Neural cell (in vitro differentiated cells): ENCODE measurements at regions not wholly inside any gene's neighbourhood (a gene's known extent, or its start where the extent isn't known, plus 50 kb on each side); places are given as distances from the start of the nearest gene placed in this dataset.

ENCODE experiments used
- H2AFZ ChIP-seq: fragments of 200-600, 300-800 bp; sonication (generic), shearing (Covaris generic); 2 replicates; pipeline ENCODE4 v1.6.0; 2014; ENCODE audit warnings: low read depth, mild to moderate bottlenecking, antibody characterized with exemption, low read length, moderate library complexity
- H3F3A ChIP-seq: fragments of 200-600 bp; shearing (Covaris generic); 2 replicates; pipeline ENCODE4 v1.6.1; 2016; ENCODE audit warnings: mild to moderate bottlenecking, moderate library complexity, mixed read lengths, antibody characterized with exemption, low read length; ENCODE audit not compliant: insufficient read depth, poor library complexity, severe bottlenecking
- H3K27ac ChIP-seq: fragments of 200-600, 300-800 bp; sonication (generic), shearing (Covaris generic); 2 replicates; pipeline ENCODE4 v1.5.1; 2014; ENCODE audit warnings: mild to moderate bottlenecking, low read length, moderate library complexity
- H3K27me3 ChIP-seq: fragments of 300-800, 200-600 bp; sonication (generic), shearing (Covaris generic); 2 replicates; pipeline ENCODE4 v1.6.0; 2014; ENCODE audit warnings: mild to moderate bottlenecking, low read depth, low read length, moderate library complexity; ENCODE audit not compliant: insufficient read depth
- H3K36me3 ChIP-seq: fragments of 300-800, 200-600 bp; sonication (generic), shearing (Covaris generic); 2 replicates; pipeline ENCODE4 v1.5.1; 2014; ENCODE audit warnings: mild to moderate bottlenecking, antibody characterized with exemption, low read length, moderate library complexity; ENCODE audit not compliant: insufficient read depth
- H3K4me2 ChIP-seq: fragments of 300-800, 200-600 bp; sonication (generic), shearing (Covaris generic); 2 replicates; pipeline ENCODE4 v1.6.0; 2014; ENCODE audit warnings: mild to moderate bottlenecking, low read length
- H3K4me3 ChIP-seq: fragments of 300-800, 200-600 bp; sonication (generic), shearing (Covaris generic); 2 replicates; pipeline ENCODE4 v1.5.1; 2014; ENCODE audit warnings: mild to moderate bottlenecking, low read length, moderate library complexity
- H3K79me2 ChIP-seq: fragments of 200-600 bp; shearing (Covaris generic); replicated peaks from 2 replicates; pipeline ENCODE4 v1.6.0; 2014; ENCODE audit warnings: mild to moderate bottlenecking, low read length, moderate library complexity; ENCODE audit not compliant: insufficient read depth
- H3K9ac ChIP-seq: fragments of 300-800, 200-600 bp; sonication (generic), shearing (Covaris generic); 2 replicates; pipeline ENCODE4 v1.6.1; 2016; ENCODE audit warnings: mild to moderate bottlenecking, low read length, mixed read lengths
- H3K9me2 ChIP-seq: fragments of 200-600 bp; shearing (Covaris generic); 2 replicates; pipeline ENCODE4 v1.6.1; 2016; ENCODE audit warnings: mild to moderate bottlenecking, low read length, mixed read lengths; ENCODE audit not compliant: insufficient read depth
- H3K9me3 ChIP-seq: fragments of 200-600, 300-800 bp; sonication (generic), shearing (Covaris generic); 2 replicates; pipeline ENCODE4 v1.6.1; 2016; ENCODE audit warnings: mild to moderate bottlenecking, mixed run types, low read length, moderate library complexity, mixed read lengths
- H4K20me1 ChIP-seq: fragments of 200-600 bp; shearing (Covaris generic); 2 replicates; pipeline ENCODE4 v1.6.1; 2016; ENCODE audit warnings: mild to moderate bottlenecking, mixed run types; ENCODE audit not compliant: insufficient read depth
- EP300 ChIP-seq: fragments of 450-650 bp; conservative IDR thresholded peaks from 2 replicates; pipeline ENCODE4 v1.6.1; 2014; ENCODE audit warnings: antibody characterized with exemption, mild to moderate bottlenecking, moderate library complexity; ENCODE audit not compliant: poor library complexity, severe bottlenecking
- EZH2 ChIP-seq: fragments of 200-600, 300-800 bp; shearing (Covaris generic), sonication (generic); IDR thresholded peaks from 2 replicates; pipeline ENCODE4 v1.6.1; 2014; ENCODE audit warnings: antibody characterized with exemption, low read length, borderline replicate concordance, mild to moderate bottlenecking; ENCODE audit not compliant: insufficient read depth, poor library complexity, severe bottlenecking
- MXI1 ChIP-seq: fragments of 450-650 bp; conservative IDR thresholded peaks from 2 replicates; pipeline ENCODE4 v1.6.1; 2014; ENCODE audit warnings: antibody characterized with exemption, mild to moderate bottlenecking; ENCODE audit not compliant: poor library complexity, severe bottlenecking
- POLR2AphosphoS5 ChIP-seq: IDR thresholded peaks from 2 replicates; pipeline ENCODE4 v1.6.1; 2012
- RAD21 ChIP-seq: fragments of 450-650 bp; conservative IDR thresholded peaks from 2 replicates; pipeline ENCODE4 v1.6.1; 2014; ENCODE audit warnings: antibody characterized with exemption, mild to moderate bottlenecking, moderate library complexity
- SMC3 ChIP-seq: fragments of 450-650 bp; conservative IDR thresholded peaks from 2 replicates; pipeline ENCODE4 v1.6.1; 2014; ENCODE audit warnings: antibody characterized with exemption, mild to moderate bottlenecking, moderate library complexity; ENCODE audit not compliant: poor library complexity
- TF ChIP-seq, protein P1 (sequence below): fragments of 450-650 bp; IDR thresholded peaks from 2 replicates; pipeline ENCODE4 v1.5.1; 2014; ENCODE audit warnings: antibody characterized with exemption, mild to moderate bottlenecking, moderate library complexity; ENCODE audit not compliant: poor library complexity, severe bottlenecking
- TF ChIP-seq, protein P2 (sequence below): IDR thresholded peaks from 2 replicates; pipeline ENCODE4 v1.6.1; 2012; ENCODE audit warnings: borderline replicate concordance

DNA sequence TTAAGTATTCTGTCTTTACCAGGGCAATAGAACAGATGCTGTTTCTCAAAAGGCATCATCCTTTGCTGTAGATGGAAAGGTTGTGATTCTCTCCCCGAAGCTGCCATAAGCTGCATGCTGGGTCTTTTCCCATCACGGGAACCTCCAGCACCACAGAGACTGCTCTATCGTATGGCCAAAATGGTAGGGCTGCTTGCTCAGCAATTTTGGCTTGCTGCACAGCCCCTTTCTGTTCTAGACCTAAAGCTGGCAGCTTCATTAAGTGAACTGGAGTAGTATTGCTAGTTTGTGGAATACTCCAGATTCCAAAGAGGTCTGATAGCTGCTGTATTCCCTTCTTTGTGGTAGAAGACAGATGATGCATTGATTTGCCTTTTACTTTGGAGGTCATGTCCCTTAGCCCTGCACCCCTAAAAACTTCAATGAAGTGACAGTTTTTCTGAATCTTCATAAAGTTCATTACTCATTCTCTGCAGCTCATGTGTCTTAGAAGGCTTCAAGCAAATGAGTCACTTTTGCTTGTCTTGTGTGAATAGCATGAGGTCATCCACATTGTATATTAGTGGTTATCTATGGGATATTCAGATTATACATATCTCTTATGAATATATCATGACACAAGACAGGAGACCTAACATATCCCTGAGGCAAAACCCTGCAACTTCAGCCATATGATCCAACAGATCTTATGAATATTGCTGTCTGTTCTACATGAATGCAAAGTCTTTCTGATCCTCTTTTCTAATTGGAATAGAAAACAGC is 245.3 kb downstream of the FAM76B start:
- TF ChIP-seq MXI1: no peak
- H3K4me3 ChIP-seq: no peak overlapping the region
- no peaks in the 10 kb centered on the region for H3K79me2 ChIP-seq
- no peaks in the 10 kb centered on the region for H3K36me3 ChIP-seq
- H3K27ac ChIP-seq: no peak overlapping the region
- H3K9ac ChIP-seq: no peak overlapping the region
- no peak overlapping the region for H3K4me2 ChIP-seq
- H2AFZ ChIP-seq: no peak overlapping the region
- H3K27me3 ChIP-seq: no peaks in the 10 kb centered on the region
- H3K9me3 ChIP-seq: no peaks in the 10 kb centered on the region
- no peaks in the 10 kb centered on the region for H3K9me2 ChIP-seq
- H4K20me1 ChIP-seq: no peaks in the 10 kb centered on the region
- no peaks in the 10 kb centered on the region for H3F3A ChIP-seq

DNA sequence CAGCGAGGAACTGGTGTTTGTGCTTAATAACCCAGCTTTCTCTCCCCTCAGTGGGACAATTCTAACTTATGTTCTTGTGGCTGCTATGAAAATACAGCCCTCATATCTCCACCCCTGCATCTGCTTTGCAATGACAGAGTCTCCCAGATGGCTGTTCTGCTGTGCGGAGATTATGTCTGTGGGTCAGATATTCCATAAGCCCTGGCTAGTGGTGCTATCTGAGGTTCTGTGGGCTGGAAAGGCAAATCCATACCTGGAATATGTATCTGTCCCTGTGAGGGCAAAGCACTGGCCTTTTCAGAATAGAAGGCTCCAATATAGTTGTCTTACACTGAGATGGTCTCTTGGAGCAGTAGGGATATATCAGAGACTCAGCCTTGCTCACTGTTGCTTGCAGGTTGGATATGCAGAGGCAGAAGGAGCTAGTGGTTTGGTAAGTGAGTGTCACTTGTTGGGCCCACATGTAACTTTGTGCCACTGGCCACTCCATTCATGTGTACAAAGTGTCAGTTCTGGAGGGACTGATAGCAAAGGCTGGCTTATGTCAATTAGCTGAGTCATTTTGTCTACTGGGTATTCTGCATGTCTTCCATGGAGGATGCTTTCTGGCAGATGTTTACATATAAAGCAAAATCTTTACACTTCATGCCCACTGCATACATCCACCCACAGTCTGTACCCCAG is 246.6 kb downstream of the FAM76B start:
- Histone ChIP-seq H3K9ac (no peak overlapping the region), H3K27me3 (no peaks in the 10 kb centered on the region), H3K4me2 (no peak overlapping the region), H3K9me2 (no peaks in the 10 kb centered on the region), H2AFZ (no peak overlapping the region), H3K79me2 (no peaks in the 10 kb centered on the region), H3K4me3 (no peak overlapping the region), H3F3A (no peaks in the 10 kb centered on the region), H4K20me1 (no peaks in the 10 kb centered on the region), H3K9me3 (no peaks in the 10 kb centered on the region), H3K36me3 (no peaks in the 10 kb centered on the region), H3K27ac (no peak overlapping the region)
- TF ChIP-seq, protein P1, sequence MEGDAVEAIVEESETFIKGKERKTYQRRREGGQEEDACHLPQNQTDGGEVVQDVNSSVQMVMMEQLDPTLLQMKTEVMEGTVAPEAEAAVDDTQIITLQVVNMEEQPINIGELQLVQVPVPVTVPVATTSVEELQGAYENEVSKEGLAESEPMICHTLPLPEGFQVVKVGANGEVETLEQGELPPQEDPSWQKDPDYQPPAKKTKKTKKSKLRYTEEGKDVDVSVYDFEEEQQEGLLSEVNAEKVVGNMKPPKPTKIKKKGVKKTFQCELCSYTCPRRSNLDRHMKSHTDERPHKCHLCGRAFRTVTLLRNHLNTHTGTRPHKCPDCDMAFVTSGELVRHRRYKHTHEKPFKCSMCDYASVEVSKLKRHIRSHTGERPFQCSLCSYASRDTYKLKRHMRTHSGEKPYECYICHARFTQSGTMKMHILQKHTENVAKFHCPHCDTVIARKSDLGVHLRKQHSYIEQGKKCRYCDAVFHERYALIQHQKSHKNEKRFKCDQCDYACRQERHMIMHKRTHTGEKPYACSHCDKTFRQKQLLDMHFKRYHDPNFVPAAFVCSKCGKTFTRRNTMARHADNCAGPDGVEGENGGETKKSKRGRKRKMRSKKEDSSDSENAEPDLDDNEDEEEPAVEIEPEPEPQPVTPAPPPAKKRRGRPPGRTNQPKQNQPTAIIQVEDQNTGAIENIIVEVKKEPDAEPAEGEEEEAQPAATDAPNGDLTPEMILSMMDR: no peak
- TF ChIP-seq POLR2AphosphoS5 (no peak), EP300 (no peak), SMC3 (no peak), RAD21 (no peak)
- TF ChIP-seq, protein P2, sequence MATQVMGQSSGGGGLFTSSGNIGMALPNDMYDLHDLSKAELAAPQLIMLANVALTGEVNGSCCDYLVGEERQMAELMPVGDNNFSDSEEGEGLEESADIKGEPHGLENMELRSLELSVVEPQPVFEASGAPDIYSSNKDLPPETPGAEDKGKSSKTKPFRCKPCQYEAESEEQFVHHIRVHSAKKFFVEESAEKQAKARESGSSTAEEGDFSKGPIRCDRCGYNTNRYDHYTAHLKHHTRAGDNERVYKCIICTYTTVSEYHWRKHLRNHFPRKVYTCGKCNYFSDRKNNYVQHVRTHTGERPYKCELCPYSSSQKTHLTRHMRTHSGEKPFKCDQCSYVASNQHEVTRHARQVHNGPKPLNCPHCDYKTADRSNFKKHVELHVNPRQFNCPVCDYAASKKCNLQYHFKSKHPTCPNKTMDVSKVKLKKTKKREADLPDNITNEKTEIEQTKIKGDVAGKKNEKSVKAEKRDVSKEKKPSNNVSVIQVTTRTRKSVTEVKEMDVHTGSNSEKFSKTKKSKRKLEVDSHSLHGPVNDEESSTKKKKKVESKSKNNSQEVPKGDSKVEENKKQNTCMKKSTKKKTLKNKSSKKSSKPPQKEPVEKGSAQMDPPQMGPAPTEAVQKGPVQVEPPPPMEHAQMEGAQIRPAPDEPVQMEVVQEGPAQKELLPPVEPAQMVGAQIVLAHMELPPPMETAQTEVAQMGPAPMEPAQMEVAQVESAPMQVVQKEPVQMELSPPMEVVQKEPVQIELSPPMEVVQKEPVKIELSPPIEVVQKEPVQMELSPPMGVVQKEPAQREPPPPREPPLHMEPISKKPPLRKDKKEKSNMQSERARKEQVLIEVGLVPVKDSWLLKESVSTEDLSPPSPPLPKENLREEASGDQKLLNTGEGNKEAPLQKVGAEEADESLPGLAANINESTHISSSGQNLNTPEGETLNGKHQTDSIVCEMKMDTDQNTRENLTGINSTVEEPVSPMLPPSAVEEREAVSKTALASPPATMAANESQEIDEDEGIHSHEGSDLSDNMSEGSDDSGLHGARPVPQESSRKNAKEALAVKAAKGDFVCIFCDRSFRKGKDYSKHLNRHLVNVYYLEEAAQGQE: no peak

GRCh38 chr11:95541715-95542114 is 247.9 kb downstream of the FAM76B start:
- no peaks in the 10 kb centered on the region for H3K9me3 ChIP-seq
- H3K4me2 ChIP-seq: no peak overlapping the region
- no peaks in the 10 kb centered on the region for H3K9me2 ChIP-seq
- no peak overlapping the region for H3K27ac ChIP-seq
- no peaks in the 10 kb centered on the region for H3K79me2 ChIP-seq
- no peaks in the 10 kb centered on the region for H4K20me1 ChIP-seq
- no peak overlapping the region for H2AFZ ChIP-seq
- H3K36me3 ChIP-seq: no peaks in the 10 kb centered on the region
- H3F3A ChIP-seq: no peaks in the 10 kb centered on the region
- TF ChIP-seq EZH2 (no peak), EP300 (no peak), SMC3 (no peak), MXI1 (no peak), RAD21 (no peak), POLR2AphosphoS5 (no peak)
- TF ChIP-seq, protein P1: no peak
- TF ChIP-seq, protein P2: no peak
- no peak overlapping the region for H3K4me3 ChIP-seq
- no peaks in the 10 kb centered on the region for H3K27me3 ChIP-seq
- no peak overlapping the region for H3K9ac ChIP-seq
